AML-193 (cell line): ENCODE measurements at regions not wholly inside any gene's neighbourhood (a gene's known extent, or its start where the extent isn't known, plus 50 kb on each side); places are given as distances from the start of the nearest gene placed in this dataset.
"Not testable (repeated sequence)": the region's sequence is repeated elsewhere in the genome, so short reads cannot be mapped to it uniquely, and the experiment has no call there.

Experiments used
- DNase-seq, 2 experiments: peaks; one replicate each; lab custom pipeline; 2025; lab: John Stamatoyannopoulos, UW

DNA sequence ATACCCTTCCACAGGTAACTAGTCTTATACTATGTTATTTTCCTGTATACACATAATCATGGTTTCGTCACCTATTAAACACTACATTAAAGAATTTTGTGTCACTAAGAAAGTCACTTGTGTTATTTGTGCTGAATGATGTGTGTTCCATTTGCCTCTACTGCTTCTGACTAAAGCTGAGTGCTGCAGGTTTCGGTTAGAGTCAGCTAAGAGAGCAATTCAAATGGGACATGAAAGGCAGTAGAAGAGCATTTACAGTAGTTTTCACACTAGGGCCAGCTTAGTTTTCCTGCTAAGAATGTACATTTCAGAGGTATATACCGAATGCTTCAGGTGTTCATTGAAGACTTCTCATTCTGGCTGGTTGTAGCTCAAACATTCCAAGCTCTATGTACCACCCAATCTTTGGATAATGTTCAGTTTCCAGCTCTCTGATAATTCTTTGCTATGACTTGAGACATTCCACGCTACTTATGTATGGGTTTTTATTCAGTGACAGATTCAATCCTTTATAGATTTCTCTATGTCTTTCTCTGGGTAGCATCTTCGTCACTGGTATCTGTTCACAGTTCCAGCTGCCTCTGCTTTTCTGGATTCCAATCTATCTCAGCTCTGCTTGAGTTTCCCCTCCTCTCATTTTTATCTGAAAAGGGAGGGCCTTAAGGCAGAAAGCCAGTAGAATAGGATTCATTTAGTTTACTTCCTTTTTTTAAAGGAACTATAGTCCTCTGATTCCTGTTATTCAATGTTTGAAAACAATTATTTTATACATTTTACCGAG, 164.4 kb downstream of the CXXC4 start:
- DNase-seq = no peak

DNA sequence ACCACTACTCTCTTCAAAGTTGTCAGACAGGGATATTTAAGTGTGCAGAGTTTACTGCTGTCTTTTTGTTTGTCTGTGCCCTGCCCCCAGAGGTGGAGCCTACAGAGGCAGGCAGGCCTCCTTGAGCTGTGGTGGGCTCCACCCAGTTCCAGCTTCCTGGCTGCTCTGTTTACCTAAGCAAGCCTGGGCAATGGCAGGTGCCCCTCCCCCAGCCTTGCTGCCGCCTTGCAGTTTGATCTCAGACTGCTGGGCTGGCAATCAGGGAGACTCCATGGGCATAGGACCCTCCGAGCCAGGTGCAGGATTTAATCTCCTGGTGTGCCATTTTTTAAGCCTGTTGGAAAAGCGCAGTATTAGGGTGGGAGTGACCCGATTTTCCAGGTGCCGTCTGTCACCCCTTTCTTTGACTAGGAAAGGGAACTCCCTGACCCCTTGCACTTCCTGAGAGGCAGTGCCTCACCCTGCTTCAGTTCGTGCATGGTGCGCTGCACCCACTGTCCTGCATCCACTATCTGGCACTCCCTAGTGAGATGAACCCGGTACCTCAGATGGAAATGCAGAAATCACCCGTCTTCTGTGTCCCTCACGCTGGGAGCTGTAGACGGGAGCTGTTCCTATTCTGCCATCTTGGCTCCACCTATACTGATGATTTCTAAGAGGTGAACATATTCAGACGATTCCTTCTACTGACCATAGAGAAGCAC, 167.6 kb downstream of the CXXC4 start:
- DNase-seq = not testable (repeated sequence)

DNA sequence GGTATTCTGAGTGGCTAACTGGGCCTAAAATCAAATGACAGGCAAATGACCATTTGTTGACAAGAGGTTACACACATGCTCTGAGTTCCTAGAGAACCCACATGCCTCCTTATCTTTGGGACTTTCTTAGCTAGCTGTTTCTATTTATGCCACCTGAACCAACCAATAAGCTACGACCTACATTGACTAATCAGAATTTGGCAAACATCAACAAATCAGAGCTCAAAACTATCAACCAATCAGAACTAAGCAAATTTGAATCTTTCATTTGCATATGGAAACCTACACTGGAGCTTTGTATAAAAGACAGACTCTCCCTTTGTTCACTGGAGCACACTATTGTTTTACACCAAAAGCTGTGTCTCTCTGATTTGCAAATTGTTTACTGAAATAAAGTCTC, 192.0 kb downstream of the CXXC4 start:
- no peak for DNase-seq

DNA sequence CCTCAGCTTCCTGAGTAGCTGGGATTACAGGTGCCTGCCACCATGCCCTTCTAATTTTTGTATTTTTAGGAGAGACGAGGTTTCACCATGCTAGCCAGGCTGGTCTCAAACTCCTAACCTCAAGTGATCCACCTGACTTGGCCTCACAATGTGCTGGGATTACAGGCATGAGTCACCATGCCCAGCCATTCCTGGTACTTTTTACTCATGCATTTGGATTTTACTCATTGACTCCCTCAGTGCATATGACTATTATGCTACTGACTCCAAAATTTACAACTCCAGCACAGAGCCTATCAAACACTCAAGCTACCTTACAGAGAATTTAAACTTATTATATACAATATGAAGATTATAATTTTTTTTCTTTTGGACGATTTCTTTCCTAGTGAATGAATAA, 199.9 kb downstream of the CXXC4 start:
- DNase-seq = no peak

DNA sequence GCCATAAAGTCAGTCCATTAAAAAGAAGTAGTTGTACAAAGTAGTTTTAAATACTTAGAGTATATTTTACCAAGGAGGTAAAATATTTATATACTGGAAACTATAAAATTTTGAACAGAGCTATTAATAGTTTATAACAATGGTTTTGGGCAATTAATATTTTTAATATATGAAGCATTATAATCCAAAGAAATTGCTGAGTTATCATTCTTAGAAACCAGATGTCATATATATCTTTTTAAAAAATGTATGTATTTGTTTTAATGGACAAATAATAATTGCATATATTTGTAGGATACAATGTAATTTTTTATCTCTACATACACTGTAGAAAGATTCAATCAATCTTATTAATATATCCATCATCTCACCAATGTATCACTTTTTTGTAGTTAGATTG, 207.8 kb downstream of the CXXC4 start:
- DNase-seq = no peak

DNA sequence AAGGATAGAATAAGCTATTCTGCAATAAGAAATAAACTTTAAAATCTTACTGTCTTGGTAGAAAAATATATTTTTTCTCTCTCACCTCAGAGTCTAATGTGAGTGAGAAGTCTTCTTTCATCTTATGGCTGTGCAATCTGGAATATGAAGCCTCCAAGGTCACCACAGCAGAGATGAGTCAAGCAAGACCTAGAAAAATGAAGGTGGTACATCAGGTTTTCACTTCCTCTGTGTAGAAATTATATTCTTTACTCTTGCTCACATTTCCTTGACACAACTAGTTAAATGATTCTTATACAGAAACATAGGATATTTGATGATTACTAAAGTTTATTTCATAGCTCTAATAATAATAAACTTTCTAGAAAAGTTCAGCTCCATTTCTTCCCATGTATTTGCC, 211.4 kb downstream of the CXXC4 start:
- no peak for DNase-seq

DNA sequence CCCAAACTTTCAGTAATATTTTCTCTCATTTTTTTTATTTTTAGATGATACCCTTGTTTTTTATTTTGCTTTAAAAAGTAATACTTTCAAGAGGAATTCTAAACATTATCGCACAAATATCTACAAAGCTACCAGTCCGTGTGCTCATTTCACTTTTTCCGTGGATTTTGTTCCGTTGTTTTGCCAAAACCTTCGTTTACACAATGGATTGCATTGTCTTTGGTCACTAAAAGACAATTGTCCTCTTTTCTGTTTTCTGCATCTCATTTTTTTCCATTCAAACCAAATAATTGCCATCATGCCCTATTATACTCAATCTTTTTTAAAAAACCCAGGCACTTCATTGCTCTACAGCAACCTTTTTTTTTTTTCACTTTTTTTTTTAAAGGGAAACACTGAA, 214.9 kb downstream of the CXXC4 start:
- no peak for DNase-seq

DNA sequence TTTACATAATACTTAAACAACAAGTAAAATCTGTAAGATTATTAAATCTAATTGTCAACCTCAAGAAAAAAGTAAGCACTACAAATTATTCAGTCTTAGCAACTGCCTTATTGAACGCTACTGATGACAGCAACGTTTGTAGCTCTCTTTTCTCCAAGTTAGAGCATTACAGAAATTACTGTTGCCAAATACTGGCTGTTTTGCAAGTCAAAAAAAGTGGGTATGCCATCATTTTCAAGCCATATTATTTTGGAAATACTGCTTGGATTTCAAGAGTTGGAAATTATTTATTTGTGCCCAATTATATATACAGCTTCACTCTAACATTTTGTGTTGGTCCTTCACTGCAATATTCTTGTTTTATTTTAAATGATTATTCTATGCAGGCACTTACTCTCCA, 221.7 kb downstream of the CXXC4 start:
- no peak for DNase-seq

DNA sequence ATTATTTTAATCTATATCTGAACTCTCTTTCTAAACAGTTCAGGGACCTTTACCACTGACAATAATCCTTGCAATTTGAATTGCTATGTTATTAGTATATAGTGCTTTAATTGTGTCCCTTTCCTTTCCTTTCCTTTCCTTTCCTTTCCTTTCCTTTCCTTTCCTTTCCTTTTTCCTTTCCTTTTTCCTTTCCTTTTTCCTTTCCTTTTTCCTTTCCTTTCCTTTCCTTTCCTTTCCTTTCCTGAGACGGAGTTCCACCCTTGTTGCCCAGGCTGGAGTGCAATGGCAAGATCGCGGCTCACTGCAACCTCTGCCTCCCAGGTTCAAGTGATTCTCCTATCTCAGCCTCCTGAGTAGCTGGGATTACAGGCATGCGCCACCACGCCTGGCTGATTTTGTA, 225.1 kb downstream of the CXXC4 start:
- not testable (repeated sequence) for DNase-seq

DNA sequence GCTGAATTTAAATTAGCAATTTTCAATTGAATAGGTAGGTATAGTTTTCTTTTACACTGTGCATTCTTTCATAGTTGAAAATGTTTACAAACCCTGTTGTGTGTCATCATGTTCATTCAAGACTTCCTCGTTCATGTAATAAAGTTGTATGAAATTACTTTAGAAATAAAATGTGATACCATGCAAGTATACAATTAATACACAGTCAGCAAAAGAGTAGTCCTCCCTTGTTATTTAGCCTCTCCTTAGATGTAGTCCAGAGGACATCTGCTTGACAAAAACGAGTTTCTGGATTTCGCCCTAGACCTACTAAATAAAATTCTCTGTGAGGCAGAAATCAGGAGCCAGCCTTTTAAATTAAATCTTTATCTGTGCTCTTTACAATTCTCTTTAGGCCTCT, 231.6 kb downstream of the CXXC4 start:
- DNase-seq = no peak

DNA sequence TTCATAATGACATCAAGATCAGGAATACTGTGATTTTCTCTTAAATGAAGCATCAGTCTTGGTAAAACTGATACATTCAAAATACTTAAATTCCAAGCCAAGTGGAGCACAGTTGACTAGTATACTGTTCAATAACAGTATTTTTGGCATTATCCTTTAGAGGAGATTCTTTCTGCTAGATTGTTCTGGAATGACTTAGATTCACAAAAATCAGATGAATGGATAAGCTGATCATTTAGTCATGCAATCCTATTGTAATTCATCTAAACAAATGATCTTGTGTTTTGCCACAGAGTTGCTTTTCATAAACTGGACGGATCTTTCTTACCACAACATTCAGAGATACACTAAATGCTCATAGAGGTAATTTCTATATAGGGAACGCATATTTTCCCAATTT, 232.0 kb downstream of the CXXC4 start:
- no peak for DNase-seq

DNA sequence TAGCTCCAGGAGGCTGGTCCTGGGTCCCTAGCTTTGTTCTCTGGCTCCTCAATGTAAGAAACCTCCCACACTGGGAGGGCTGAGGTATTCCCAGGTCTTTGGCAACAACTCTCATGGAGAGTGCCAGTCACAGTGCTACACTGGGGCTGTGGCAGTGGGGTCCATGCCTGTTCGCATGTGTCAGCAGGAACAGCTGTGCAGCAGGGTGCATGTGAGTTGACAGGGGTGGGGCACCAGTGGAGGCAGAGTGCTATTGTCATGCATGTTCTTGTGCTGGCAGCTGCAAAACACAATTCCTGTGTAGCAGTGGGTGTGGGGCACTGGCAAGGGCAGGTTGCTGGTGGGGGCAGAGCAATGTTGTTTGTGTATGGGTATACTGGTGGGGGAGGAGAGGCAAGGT, 246.0 kb downstream of the CXXC4 start:
- no peak for DNase-seq

DNA sequence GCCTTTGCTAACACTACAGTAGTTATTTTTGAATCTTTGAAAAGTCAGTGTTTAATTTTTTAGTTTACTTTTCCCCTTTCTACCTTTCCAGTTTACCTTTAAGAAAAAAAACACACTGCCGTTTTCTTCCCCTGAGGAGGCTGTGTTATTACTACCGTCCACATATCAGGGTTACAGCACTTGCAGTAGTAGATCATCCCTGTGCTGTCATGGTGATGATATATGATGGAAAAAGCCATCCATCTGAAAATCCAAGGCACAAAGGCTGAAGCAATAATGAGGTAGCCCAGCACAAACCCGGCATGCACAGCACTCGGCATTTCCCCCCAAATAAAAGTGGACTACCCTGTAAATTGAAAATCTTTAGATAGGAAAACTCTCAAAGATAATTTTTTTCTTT, 258.7 kb downstream of the CXXC4 start:
- DNase-seq = no peak

DNA sequence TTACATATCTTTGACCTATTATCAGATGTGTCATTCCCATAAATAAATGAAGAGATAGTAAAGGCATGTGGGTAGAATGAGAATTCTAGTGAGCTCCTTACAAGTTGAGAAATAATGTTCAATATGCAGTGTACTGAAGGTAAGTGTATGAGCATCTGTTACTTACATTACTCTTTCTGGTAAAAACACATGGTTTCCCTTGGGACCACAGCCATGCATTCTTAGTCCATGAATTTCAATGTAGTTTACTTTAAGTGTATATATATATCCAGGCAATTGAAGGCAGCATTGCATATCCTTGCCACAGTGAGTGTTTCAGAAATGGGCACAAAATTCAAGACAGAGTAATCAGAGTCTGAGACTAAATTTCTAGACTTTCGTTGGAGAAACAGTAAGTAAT, 277.2 kb downstream of the CXXC4 start:
- DNase-seq = no peak

DNA sequence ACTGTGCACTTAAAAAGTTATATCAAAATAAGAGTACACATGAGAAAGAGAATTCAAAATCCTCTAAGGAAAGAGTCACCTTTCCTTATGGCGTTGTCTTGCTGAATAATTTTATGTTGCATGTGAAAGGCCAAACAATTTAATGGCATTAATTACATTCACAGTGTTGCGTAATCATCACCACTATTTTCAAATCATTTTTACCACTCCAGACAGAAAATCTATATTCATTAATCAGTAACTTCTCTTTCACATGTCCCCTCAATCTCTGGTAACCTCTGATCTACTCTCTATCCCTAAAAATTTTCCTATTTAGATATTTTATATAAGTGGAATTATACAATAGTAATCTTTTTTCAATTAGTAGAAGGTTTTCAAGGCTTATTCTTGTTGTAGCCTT, 283.0 kb downstream of the CXXC4 start:
- no peak for DNase-seq

DNA sequence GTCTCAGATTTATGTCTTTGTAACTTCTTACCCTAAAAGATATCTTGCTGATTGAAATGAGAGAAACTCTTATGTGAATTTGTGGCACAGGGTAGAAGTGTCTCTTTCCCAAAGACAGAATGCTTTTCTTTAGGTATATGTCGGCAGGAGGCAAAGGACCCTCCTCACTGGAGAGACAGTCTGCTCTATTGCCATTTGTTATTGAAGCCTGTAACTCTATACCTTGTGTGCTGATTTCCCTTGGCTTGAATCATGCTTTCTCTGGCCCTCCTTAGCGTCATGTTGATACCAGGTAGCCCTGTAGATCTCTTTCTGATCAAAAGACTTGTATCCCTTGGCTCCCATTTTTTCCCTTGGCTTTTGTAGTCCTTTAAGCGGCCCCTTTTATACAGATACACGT, 284.3 kb downstream of the CXXC4 start:
- DNase-seq = no peak

DNA sequence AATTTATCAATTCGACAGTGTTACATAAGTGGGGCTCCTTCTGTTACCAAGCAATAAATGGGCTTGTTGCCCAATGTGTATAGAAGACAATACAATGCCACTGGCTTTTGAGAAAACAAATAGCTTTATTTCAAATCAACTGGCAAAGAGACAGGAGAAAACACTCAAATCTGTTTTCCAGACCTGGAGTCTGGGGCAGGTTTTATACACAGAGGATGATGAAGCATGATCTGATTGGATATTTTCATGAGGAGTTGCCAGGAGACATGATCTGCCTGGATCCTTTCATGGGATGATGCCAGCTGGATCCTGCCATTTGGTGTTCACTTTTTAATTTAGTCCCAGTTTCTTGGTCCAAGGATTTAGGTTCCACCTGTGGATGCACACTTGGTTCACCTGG, 287.9 kb downstream of the CXXC4 start:
- no peak for DNase-seq

DNA sequence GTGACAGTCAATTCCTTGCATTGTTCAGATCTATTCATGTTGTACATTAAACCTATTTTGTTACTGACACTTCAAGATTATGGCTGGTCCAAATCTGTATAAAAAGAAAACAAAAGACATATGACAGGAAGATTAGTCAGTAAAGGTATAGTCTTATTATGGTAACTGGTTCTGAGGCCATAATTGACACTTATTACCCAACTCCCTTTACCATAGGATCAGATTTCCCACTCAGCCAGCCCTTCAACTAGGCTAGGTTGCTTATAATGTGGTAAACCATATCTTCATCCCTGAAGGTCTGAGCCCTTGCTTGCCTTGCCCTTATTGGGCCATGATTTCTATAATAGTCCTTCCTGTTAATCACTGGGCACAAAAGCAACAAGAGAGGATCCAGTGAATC, 289.6 kb downstream of the CXXC4 start:
- no peak for DNase-seq

DNA sequence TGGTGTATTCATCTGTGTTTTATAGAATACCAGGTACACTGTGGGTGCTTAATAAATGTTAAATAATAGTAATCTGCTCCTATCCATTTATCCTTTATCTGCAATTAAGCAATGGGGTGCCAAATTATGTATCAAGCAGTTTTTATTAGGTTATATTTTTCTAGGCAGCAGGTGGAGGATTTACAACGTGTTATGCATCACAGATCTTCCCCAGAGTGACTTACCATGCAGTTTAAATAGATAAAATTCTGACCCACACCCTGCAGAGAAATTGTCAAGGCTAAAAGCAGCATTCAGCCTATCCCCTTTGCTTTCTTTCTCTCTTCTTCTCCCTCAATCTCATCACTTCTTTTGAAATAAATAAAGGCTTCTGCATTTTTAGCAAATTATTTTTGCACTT, 306.4 kb downstream of the CXXC4 start:
- no peak for DNase-seq

DNA sequence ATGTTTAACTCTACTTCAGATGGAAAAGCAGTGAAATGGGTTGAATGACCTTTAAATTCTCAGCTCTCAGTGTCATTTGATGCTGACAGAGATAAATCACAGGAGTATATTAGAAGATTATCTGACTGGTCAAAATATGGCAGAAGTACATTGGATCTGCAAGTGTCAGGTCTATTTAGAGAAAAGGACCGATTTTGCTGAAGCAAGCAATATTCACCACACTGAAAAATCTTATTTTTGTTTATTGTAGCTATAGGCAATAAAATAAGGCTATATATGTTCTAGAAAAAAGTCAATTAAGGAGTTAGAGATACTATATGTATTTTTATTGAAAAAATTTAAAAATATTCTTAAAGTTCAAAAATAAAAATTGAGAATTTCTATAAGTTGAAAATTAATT, 325.3 kb downstream of the CXXC4 start:
- DNase-seq = no peak

DNA sequence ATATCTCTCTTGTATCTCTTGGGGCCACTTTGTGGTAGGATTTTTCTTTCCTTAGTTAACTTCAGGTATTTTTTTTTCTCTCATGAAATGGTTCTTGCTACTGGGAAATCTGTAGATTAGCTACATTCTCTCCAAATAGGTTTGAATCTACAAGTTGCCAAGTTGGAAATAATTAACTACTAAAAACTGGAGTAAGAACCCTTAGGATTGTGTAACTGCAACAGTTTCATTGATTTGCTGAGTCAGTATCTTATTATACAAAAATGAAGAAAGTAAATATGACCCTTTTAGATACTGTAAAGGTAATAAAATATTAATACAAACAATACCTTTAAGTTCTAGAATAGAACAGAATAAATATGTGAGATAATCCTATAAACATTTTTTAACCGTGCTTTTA, 327.9 kb downstream of the CXXC4 start:
- DNase-seq = no peak

DNA sequence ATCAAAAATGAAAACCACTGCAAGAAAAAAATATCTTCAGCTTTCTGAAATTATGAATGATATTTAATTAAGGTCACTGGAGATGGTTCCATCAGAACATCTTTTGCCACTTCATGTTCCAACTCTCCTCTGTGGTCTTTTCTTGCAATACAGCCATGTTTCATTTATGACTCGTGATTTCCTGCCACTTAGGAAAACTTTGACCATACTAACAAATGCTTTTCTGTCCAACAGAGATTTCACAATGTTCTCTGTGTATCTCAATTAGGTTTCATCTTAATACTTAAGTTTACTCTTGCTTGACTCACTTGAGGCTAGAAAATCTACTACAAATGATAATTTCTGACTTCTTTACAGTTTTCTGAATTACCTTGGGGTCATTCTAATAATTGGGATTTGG, 330.9 kb downstream of the CXXC4 start:
- peak in 1 of 2 experiments; percentile 9 for DNase-seq

DNA sequence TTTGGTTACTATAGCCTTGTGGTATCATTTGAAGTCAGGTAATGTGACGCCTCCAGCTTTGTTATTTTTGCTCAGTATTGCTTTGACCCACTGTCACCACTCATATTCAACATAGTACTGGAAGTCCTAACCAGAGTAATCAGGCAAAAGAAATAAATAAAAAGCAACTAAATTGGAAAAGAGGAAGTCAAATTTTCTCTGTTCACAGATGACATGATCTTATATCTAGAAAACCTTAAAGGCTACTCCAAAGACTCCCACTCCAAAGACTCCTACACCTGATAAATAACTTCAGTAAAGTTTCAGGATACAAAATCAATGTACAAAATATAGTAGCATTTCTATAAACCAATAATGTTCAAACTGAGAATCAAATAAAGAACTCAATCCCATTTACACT, 348.6 kb downstream of the CXXC4 start:
- no peak for DNase-seq

DNA sequence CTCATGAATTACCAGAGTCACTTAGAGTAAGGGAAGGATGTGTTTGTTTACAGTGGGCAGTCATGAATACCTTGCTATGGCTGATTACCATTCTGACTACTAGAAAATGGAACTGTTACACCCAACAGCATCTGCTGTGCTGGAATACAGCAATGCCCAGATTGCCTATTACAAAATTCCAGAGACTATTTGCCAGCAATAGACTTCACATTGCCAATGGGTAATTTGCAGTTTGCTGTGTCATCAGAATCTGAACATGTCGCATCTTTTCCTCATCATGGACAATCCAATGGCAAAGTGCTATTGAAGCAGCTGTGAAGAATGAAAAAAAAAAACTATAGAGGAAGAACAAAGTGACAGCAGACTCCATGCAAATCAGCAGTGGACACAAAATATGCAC, 356.6 kb downstream of the CXXC4 start:
- no peak for DNase-seq
